ENCODE measurements at regions not wholly inside any gene's neighbourhood (a gene's known extent, or its start where the extent isn't known, plus 50 kb on each side); places are given as distances from the start of the nearest gene placed in this dataset.

DNA sequence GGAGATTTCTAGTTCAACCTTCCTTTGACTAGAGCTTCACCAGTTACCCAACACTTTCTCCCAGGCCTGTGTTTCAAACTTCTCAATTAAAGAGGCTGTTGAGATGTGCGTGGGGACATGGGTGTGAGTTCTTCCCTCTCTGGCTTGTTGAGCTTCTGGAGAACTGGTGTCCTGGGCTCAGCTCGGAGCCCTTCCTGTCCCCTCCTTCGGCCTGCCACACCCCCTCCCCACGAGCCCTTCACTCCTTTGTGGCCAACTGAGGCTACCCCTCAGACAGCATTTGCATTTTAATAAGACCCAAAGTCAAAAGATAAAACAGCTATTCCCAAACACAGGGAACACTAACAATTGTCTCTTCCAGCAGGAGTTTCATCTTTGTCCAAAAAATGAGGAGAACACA is 123.3 kb upstream of the MLN start:
- no peak for DNase-seq
- intact Hi-C loops (cut with DNase I; ENCODE audit: low total_unique reads): no loop called here
- no peaks in the 10 kb centered on the region for H3K9me3 ChIP-seq

DNA sequence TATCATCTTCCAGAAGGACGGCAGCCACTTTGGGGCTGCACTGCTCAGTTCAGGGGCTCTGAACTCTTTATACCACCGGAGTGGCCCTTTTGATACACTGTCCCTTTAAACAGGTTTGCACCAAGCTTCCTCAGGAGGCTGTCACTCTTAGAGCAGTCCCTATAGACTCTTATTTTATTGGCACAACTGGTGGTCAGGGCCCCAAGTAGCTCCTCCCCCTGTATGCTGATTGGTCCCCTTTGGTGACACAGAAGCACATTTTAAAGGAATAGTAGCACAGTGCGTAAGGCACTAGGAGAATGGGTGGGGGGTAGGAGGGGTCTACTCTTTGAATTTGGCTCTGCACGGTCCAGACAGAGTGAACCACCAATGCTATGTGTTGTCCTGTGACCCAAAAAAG is 122.6 kb upstream of the MLN start:
- intact Hi-C loops (cut with DNase I; ENCODE audit: low total_unique reads): no loop called here
- Histone ChIP-seq H3K27ac (no peak overlapping the region), H3K27me3 (peaks cover 0 to 2% of the 10 kb centered on the region in 2 donors), H3K4me1 (peaks cover 0 to 11% (median 0%) of the 10 kb centered on the region in 4 donors), H3K36me3 (no peaks in the 10 kb centered on the region), H3K4me3 (no peak overlapping the region), H3K9me3 (no peaks in the 10 kb centered on the region)
- TF ChIP-seq, protein P1, sequence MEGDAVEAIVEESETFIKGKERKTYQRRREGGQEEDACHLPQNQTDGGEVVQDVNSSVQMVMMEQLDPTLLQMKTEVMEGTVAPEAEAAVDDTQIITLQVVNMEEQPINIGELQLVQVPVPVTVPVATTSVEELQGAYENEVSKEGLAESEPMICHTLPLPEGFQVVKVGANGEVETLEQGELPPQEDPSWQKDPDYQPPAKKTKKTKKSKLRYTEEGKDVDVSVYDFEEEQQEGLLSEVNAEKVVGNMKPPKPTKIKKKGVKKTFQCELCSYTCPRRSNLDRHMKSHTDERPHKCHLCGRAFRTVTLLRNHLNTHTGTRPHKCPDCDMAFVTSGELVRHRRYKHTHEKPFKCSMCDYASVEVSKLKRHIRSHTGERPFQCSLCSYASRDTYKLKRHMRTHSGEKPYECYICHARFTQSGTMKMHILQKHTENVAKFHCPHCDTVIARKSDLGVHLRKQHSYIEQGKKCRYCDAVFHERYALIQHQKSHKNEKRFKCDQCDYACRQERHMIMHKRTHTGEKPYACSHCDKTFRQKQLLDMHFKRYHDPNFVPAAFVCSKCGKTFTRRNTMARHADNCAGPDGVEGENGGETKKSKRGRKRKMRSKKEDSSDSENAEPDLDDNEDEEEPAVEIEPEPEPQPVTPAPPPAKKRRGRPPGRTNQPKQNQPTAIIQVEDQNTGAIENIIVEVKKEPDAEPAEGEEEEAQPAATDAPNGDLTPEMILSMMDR (IDR thresholded peaks at IDR 0.05): no peak
- no peak for DNase-seq

More for the DNA sequence above, 123.3 kb upstream of the MLN start:
- peaks cover 0 to 11% (median 0%) of the 10 kb centered on the region in 4 donors for H3K4me1 ChIP-seq
- H3K27me3 ChIP-seq: peaks cover 0 to 5% of the 10 kb centered on the region in 2 donors
- no peak overlapping the region for H3K27ac ChIP-seq
- TF ChIP-seq, protein P1 (IDR thresholded peaks at IDR 0.05): no peak
- no peaks in the 10 kb centered on the region for H3K36me3 ChIP-seq
- H3K4me3 ChIP-seq: no peak overlapping the region

DNA sequence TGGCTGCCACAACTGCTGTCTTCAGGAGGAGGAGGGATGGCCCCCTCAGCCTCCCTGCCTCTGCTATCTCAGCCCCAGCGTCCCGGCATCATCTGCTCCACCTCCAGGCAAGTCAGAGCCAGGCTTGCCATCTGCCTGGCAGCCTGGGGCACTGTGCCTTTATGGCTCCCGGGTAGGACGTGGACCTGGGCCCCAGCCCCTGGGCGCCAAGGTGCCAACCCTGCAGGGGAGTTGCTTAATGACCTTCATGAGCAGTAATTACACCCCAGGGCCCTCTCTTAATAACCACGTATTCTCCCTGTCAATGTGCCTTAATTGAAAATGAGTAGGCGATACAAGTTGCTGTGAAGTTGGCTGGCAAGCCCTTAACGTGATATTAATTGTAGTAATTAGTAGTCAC is 122.1 kb upstream of the MLN start:
- Histone ChIP-seq H3K4me3 (no peak overlapping the region), H3K36me3 (no peaks in the 10 kb centered on the region), H3K27me3 (peaks cover 0 to 2% of the 10 kb centered on the region in 2 donors), H3K27ac (no peak overlapping the region), H3K9me3 (no peaks in the 10 kb centered on the region), H3K4me1 (peaks cover 0 to 11% (median 0%) of the 10 kb centered on the region in 4 donors)
- DNase-seq: no peak
- intact Hi-C loops (cut with DNase I; ENCODE audit: low total_unique reads): no loop called here
- TF ChIP-seq, protein P1 (IDR thresholded peaks at IDR 0.05): no peak

DNA sequence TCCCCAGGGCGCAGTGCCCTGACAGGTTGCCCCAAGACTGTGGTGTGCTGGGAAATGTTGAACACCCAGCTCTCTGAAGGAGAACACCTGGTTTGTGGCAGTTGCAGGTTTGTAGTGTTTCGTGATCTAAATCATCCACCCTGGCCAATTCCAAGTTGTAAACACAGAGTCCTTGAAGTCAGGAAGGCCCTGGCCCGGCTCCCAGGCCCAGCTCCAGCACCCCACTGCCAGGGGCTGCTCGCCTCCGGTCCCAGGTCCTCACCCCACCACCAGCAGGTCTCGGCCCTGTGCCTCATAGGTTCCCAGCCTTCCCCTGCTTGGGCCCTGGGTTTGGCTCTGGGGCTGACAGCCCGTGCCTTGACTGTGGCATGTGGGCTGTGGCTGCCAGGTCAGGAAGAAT is 121.4 kb upstream of the MLN start:
- TF ChIP-seq, protein P1 (IDR thresholded peaks at IDR 0.05): no peak
- Histone ChIP-seq H3K36me3 (no peaks in the 10 kb centered on the region), H3K4me3 (no peak overlapping the region), H3K27me3 (no peaks in the 10 kb centered on the region), H3K4me1 (peaks cover 0 to 11% (median 0%) of the 10 kb centered on the region in 4 donors), H3K9me3 (no peaks in the 10 kb centered on the region), H3K27ac (no peak overlapping the region)
- DNase-seq: no peak
- intact Hi-C loops (cut with DNase I; ENCODE audit: low total_unique reads): no loop called here

DNA sequence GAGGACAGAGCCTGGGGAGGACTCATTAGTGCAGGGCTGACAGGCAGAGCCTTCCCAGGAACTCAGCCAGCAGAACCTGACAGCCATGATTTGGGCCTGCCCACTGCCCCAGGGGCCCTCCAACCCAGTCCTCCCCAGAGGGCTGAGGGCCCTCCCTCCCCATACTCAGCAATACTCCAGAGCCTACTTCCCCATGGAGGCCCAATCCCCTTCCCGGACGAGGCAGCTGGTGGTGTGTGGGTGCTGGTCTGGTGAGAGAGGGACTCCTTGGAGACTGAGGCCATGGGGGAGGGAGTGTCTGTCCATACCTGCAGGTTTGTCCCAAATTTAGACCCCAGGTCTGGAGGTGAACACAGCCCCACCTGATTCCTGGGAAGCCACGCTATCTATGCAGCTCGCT is 120.9 kb upstream of the MLN start:
- H3K27me3 ChIP-seq: no peaks in the 10 kb centered on the region
- intact Hi-C loops (cut with DNase I; ENCODE audit: low total_unique reads): no loop called here
- H3K4me3 ChIP-seq: no peak overlapping the region
- no peaks in the 10 kb centered on the region for H3K9me3 ChIP-seq
- TF ChIP-seq, protein P1 (IDR thresholded peaks at IDR 0.05): no peak
- H3K36me3 ChIP-seq: no peaks in the 10 kb centered on the region
- DNase-seq: no peak
- H3K27ac ChIP-seq: no peak overlapping the region
- peaks cover 0 to 11% (median 0%) of the 10 kb centered on the region in 4 donors for H3K4me1 ChIP-seq
